ENCODE measurements at regions not wholly inside any gene's neighbourhood (a gene's known extent, or its start where the extent isn't known, plus 50 kb on each side); places are given as distances from the start of the nearest gene placed in this dataset.

DNA sequence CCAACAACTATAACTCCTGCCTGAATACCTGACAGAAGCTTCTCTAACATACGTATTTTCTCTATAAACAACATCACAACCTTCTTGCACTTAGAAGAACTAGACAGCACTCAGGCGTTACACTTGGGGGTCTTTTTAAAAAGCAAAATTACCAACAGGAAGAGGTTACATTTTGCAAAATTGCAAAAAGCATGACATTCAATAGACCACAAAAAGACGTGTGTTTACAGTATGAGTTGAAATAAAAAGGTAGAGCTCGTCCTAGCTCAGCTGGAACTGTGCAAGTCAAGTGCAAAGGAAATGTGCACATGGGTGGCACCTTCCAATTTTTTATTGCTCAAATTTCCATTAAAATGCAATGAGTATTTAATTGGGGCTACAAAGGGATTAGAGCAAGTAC lies 375.2 kb upstream of the HSFY2 start:
- no peak for DNase-seq (ENCODE audit: low read depth in 2 of 2)

GRCh38 chrY:19146296-19146695 lies 372.8 kb upstream of the HSFY2 start:
- DNase-seq (ENCODE audit: low read depth in 2 of 2) = no peak

GRCh38 chrY:19142093-19142492 lies 368.6 kb upstream of the HSFY2 start:
- no peak for DNase-seq (ENCODE audit: low read depth in 2 of 2)

- DNase-seq (ENCODE audit: low read depth in 2 of 2) = no peak
These were observed 366.9 kb upstream of the HSFY2 start for GRCh38 chrY:19140285-19140920.

DNA sequence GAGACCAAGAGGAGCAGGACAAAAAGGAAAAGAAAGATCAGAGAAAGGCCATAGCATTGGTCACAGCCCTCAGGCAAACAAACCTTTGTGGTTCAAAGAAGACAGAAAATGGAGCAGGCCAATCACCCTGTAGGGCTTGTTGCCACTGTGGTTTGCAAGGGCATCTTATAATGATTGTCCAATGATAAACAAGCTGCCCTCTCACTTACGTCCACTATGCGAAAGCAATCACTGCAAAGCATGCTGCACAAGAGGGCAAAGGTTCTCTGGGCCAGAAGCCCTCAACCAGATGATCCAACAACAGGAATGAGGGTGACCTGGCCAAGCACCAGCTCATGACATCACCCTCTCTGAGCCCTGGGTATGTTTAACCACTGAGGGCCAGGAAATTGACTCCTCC lies 360.9 kb upstream of the HSFY2 start:
- no peak for DNase-seq (ENCODE audit: low read depth in 2 of 2)

DNA sequence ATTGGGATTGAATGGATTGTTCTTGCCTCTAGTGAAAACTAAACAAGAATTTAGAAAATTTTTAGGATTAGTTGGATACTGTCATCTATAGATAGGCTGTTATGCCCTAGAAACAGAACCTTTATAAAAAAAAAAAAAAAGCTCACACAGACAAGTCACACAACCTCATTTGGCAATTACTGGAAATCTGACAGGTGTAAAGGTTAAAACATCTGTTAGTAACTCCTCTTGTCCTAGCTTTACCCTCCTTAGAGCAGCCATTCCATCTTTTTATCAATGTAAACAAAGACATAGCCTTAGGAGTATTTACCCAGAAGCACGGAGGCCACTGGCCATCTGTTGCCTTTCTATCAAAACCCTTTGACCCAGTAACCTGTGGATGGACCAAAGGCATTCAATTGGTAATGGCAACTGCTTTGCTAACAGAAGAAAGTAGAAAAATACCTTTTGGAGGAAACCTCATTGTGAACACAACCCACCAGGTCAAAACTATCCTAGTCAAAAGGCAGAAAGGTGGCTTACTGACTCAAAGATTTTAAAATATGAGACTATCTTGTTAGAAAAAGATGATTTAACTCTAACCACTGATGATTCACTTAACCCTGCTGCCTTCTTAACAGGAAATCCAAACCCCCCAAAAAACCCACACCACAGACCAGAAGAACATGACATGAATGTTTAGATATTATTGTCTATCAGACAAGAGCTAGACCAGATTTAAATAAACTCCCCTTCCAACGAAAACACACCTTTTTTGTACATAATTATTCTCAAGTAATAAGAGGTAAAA lies 357.2 kb upstream of the HSFY2 start:
- no peak for DNase-seq (ENCODE audit: low read depth in 2 of 2)

- no peak for DNase-seq (ENCODE audit: low read depth in 2 of 2)
These were observed 353.4 kb upstream of the HSFY2 start for GRCh38 chrY:19126889-19127288.

DNA sequence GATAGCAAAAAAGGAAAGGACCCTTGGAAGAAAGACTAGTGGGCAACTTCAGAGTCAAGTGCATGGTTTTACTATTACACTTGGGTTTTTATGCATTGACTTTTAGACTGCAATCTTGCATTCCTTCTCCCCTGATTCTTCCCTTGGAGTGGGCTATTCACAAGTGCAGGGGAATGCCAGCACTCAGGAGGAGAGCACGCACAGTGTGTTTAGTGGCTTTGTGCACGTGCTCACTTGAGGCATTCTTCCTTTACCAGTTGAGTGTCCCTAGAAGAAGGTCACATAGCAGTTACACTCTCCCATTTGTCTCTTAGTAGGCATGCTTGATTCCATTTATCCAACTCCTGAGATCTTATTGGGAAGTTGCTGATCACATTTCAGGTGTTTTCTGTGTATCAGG lies 351.1 kb upstream of the HSFY2 start:
- no peak for DNase-seq (ENCODE audit: low read depth in 2 of 2)

GRCh38 chrY:19122450-19122849 lies 348.9 kb upstream of the HSFY2 start:
- no peak for DNase-seq (ENCODE audit: low read depth in 2 of 2)

GRCh38 chrY:19098349-19098748 lies 324.8 kb upstream of the HSFY2 start:
- no peak for DNase-seq (ENCODE audit: low read depth in 2 of 2)

GRCh38 chrY:19095460-19095859 lies 321.9 kb upstream of the HSFY2 start:
- DNase-seq (ENCODE audit: low read depth in 2 of 2) = no peak

DNA sequence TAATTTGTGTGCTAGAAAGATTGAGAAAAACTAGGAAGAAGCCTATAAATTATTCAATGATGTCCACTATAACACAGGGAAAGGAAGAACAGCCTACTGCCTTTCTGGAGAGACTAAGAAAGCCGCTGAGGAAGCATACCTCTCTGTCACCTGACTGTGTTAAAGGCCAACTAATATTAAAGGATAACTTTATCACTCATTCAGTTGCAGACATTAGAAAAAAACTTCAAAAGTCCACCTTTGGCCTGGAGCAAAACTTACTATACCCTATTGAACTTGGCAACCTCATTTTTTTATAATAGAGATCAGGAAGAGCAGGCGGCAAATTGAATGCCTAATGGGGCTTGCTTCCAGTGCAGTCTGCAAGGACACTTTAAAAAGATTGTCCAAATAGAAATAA lies 309.5 kb upstream of the HSFY2 start:
- no peak for DNase-seq (ENCODE audit: low read depth in 2 of 2)

DNA sequence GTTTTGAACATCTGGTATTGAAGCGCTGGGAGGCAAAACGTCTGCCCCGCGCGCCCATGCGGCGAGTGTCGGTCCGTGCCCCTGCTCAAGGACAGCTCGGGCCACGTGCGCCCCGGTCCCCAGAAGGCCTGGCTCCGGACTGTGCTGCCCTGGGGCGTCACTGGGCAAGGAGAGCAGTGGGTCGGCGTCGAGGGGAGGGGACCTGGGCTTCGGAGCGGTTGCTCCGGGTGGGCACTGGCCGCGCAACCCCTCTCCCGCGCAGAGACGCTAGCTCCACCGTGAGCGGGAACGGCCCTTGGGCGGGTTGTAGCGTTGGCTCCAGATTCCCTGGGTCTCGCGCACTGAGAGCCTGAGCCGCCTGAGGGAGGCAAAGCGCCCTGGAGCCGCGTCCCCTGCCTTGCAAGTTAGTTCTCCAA lies 304.2 kb upstream of the HSFY2 start:
- no peak for DNase-seq (ENCODE audit: low read depth in 2 of 2)

DNA sequence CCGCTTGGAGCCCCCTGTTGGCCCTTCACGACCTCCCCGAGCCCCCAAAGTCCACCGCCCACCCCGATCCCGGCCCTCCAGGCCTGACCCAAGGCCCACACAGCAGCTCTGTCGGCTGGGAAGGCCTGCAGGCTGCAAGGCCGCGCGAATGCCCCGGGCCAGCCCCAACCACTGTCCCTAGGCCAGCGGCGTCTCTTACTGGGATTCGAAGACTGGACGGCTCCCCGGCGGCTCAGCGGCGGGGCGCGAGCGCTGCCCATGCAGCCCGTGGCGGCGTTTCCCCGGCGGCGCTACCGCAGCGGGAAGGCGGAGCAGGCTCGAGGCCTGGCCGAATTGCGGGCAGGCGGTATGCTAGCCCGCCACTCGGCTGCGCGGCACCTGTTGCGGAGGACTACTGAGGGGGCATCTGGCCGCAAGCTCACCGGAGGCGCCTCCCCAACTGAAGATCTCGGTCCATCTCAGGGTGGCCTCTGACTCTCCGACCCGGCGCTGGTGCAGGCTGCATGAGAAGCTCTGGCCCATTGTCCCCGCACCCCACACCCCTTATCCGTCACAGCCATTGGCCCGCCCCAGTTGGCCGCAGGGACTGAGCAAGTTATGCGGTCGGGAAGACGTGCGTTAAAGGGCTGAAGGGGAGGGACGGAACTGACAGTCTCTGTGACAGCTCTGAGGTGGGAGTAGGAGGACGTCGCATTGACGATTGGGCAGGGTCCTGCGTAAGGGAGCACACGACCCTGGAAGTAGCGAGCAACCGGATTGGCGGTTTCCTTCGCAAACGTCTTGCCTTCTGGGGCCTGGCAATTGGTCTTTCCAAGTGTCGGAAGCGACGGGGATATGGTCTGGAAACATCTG lies 303.5 kb upstream of the HSFY2 start:
- DNase-seq (ENCODE audit: low read depth in 2 of 2) = no peak

- DNase-seq (ENCODE audit: low read depth in 2 of 2) = no peak
These were observed 302.1 kb upstream of the HSFY2 start for GRCh38 chrY:19075471-19076253.

DNA sequence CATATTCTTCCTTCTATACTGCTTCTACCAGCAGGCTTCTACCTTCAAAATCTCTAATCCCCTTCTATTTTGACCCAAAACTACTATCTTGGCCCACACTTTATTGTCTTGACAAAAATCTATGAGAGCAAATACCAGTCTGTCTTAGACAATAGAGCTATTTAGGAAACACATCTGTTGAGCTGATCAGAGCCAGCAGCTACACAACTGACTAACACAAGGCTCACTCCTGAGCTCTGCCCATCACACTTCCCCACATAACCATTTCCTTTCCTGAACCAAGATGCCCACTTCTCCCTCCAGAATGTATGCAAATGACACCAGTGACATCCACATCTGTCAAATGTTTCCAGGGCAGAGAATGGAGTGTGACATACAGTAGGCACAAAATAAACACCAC lies 293.9 kb upstream of the HSFY2 start:
- no peak for DNase-seq (ENCODE audit: low read depth in 2 of 2)

- no peak for DNase-seq (ENCODE audit: low read depth in 2 of 2)
These were observed 293.1 kb upstream of the HSFY2 start for GRCh38 chrY:19066447-19067190.

GRCh38 chrY:19065119-19065518 lies 291.6 kb upstream of the HSFY2 start:
- no peak for DNase-seq (ENCODE audit: low read depth in 2 of 2)

- DNase-seq (ENCODE audit: low read depth in 2 of 2) = no peak
These were observed 286.2 kb upstream of the HSFY2 start for GRCh38 chrY:19059733-19060132.

DNA sequence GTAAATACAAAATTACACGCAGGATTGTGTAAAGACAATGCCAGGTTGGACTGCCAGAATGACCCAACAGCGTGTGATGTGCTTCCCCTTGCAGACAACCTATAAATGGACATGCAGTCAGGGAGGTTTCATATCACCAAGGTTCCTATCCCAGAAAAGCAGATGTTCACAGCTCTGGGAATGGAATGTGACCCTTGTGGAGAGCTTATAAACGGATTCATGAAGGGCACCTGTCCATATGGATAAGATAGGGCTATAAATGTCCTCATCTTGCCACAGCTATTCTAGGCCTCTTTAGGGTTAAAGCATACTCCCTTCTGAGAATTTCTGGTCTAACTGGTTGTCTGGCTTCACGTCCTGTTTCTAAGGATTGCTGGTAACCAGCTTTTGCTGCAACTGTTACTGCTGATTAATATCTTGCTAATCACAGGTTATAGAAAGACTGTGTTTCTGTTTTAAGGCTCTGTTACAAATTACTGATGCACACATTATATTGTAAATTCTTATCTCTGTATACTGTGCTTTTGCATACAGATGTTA lies 285.4 kb upstream of the HSFY2 start:
- no peak for DNase-seq (ENCODE audit: low read depth in 2 of 2)

GRCh38 chrY:19056138-19056469 lies 282.6 kb upstream of the HSFY2 start:
- no peak for DNase-seq (ENCODE audit: low read depth in 2 of 2)

All from stimulated activated CD8-positive, alpha-beta memory T cell treated with anti-CD3 and anti-CD28 coated beads, Interleukin-7, amount 100 ng/mL, for 1 hour (primary cell).